SK-N-SH (cell line): ENCODE measurements at regions not wholly inside any gene's neighbourhood (a gene's known extent, or its start where the extent isn't known, plus 50 kb on each side); places are given as distances from the start of the nearest gene placed in this dataset.

Experiments
- CTCF ChIA-PET: fragments of 300-600, 350-600 bp; formaldehyde crosslinking; extraction: SDS; loops from one replicate; lab custom pipeline; 2021; lab: Yijun Ruan, JAX
- POLR2A ChIA-PET: fragments of 350-600 bp; sonication (Branson Sonifier 250); formaldehyde crosslinking; extraction: SDS; loops from one replicate; lab custom pipeline; 2020; ENCODE audit warnings: antibody characterized with exemption, inconsistent platforms; lab: Yijun Ruan, JAX
- DNase-seq: peaks from one replicate; pipeline ENCODE4 v3.0.0; 2012
- H2AFZ ChIP-seq: fragments of 200-600 bp; sonication (generic); 2 replicates; pipeline ENCODE4 v1.8.1; 2016; ENCODE audit warnings: antibody characterized with exemption, mild to moderate bottlenecking, low read depth
- H3F3A ChIP-seq: fragments of 200-600 bp; sonication (generic); replicated peaks from 2 replicates; pipeline ENCODE3; 2016; ENCODE audit warnings: antibody characterized with exemption, mild to moderate bottlenecking; ENCODE audit not compliant: insufficient read depth
- H3K27ac ChIP-seq, 2 experiments: fragments of 200-500 bp in 1 of 2; fragments of 200-600 bp in 1 of 2; sonication (Bioruptor generic) in 1 of 2; sonication (generic), shearing (Covaris generic) in 1 of 2; 2 replicates each; pipeline versions ENCODE4 v1.5.1 to v1.6.1; 2014 to 2016; ENCODE audit warnings: low read depth in 2 of 2, inconsistent platforms in 1 of 2, low read length in 1 of 2, mild to moderate bottlenecking in 1 of 2, mixed read lengths in 1 of 2
- H3K27me3 ChIP-seq: fragments of 200-600 bp; sonication (generic), shearing (Covaris generic); 2 replicates; pipeline ENCODE4 v1.6.1; 2016; ENCODE audit warnings: mixed run types; ENCODE audit not compliant: insufficient read depth
- H3K36me3 ChIP-seq, 2 experiments: fragments of 200-500 bp in 1 of 2; fragments of 200-600 bp in 1 of 2; sonication (Bioruptor generic) in 1 of 2; sonication (generic) in 1 of 2; replicated peaks in 1 of 2; 2 replicates each; pipeline versions ENCODE3 to v1.5.1; 2014 to 2016; ENCODE audit warnings: low read length in 1 of 2, mild to moderate bottlenecking in 1 of 2; ENCODE audit not compliant: insufficient read depth in 2 of 2, control insufficient read depth in 1 of 2
- H3K4me1 ChIP-seq, 2 experiments: fragments of 200-500 bp in 1 of 2; fragments of 200-600 bp in 1 of 2; sonication (Bioruptor generic) in 1 of 2; sonication (generic), shearing (Covaris generic) in 1 of 2; 2 replicates each; pipeline versions ENCODE4 v1.5.1 to v1.6.1; 2014 to 2016; ENCODE audit warnings: low read depth in 1 of 2, low read length in 1 of 2, mixed run types in 1 of 2; ENCODE audit not compliant: insufficient read depth in 2 of 2, control insufficient read depth in 1 of 2
- H3K4me2 ChIP-seq: fragments of 200-600 bp; sonication (generic), shearing (Covaris generic); 2 replicates; pipeline ENCODE4 v1.6.1; 2017; ENCODE audit warnings: mixed run types
- H3K4me3 ChIP-seq, 2 experiments: fragments of 200-500 bp in 1 of 2; fragments of 200-600 bp in 1 of 2; sonication (Bioruptor generic) in 1 of 2; sonication (generic), shearing (Covaris generic) in 1 of 2; 2 replicates each; pipeline versions ENCODE4 v1.5.1 to v1.8.1; 2014 to 2016; ENCODE audit warnings: low read depth in 2 of 2, inconsistent platforms in 1 of 2, low read length in 1 of 2, mild to moderate bottlenecking in 1 of 2, mixed read lengths in 1 of 2, moderate library complexity in 1 of 2
- H3K79me2 ChIP-seq: fragments of 200-600 bp; sonication (generic); 2 replicates; pipeline ENCODE4 v1.8.1; 2017; ENCODE audit warnings: mild to moderate bottlenecking; ENCODE audit not compliant: insufficient read depth
- H3K9ac ChIP-seq: fragments of 200-600 bp; sonication (generic); 2 replicates; pipeline ENCODE4 v1.6.1; 2017; ENCODE audit warnings: mixed run types
- H3K9me2 ChIP-seq: fragments of 200-600 bp; sonication (generic); 2 replicates; pipeline ENCODE4 v1.6.1; 2017; ENCODE audit warnings: mixed run types
- H3K9me3 ChIP-seq: fragments of 200-600 bp; sonication (generic); 2 replicates; pipeline ENCODE4 v1.6.1; 2017; ENCODE audit warnings: mixed run types, mild to moderate bottlenecking, moderate library complexity
- H4K20me1 ChIP-seq: fragments of 200-600 bp; sonication (generic); 2 replicates; pipeline ENCODE4 v1.6.1; 2017; ENCODE audit warnings: mild to moderate bottlenecking, mixed run types; ENCODE audit not compliant: insufficient read depth
- CHD2 ChIP-seq: fragments of 150-350 bp; IDR thresholded peaks from 2 replicates; pipeline ENCODE4 v1.6.1; 2018; ENCODE audit warnings: low read length; ENCODE audit not compliant: partially characterized antibody
- ELF1 ChIP-seq: IDR thresholded peaks from 2 replicates; pipeline ENCODE4 v1.4.0; 2012
- FOSL2 ChIP-seq: IDR thresholded peaks from 2 replicates; pipeline ENCODE4 v1.4.0; 2012; ENCODE audit warnings: low read depth, mild to moderate bottlenecking, moderate library complexity, borderline replicate concordance
- FOXJ3 ChIP-seq: sonication (generic); formaldehyde crosslinking; IDR thresholded peaks from 2 replicates; pipeline ENCODE4 v1.5.1; 2020; ENCODE audit warnings: mild to moderate bottlenecking, missing genetic modification reagents
- GATA2 ChIP-seq: sonication (generic); formaldehyde crosslinking; IDR thresholded peaks from 2 replicates; pipeline ENCODE4 v1.5.0; 2020; ENCODE audit warnings: mild to moderate bottlenecking, missing genetic modification reagents
- JUND ChIP-seq: IDR thresholded peaks from 2 replicates; pipeline ENCODE4 v1.4.0; 2012
- MEF2A ChIP-seq: IDR thresholded peaks from 2 replicates; pipeline ENCODE4 v1.4.0; 2012; ENCODE audit warnings: low read depth, borderline replicate concordance
- MXI1 ChIP-seq: IDR thresholded peaks from 2 replicates; pipeline ENCODE4 v1.6.1; 2012; ENCODE audit warnings: mild to moderate bottlenecking, low read depth, low read length, improper control_type of control experiment
- NFIC ChIP-seq: IDR thresholded peaks from 2 replicates; pipeline ENCODE4 v1.4.0; 2012; ENCODE audit warnings: borderline replicate concordance
- POLR2AphosphoS5 ChIP-seq: IDR thresholded peaks from 2 replicates; pipeline ENCODE4 v1.6.1; 2012; ENCODE audit warnings: low read depth, low read length
- RAD21 ChIP-seq: IDR thresholded peaks from 2 replicates; pipeline ENCODE4 v1.6.1; 2012; ENCODE audit warnings: mild to moderate bottlenecking, low read length
- RFX5 ChIP-seq: IDR thresholded peaks from 2 replicates; pipeline ENCODE4 v1.6.1; 2012; ENCODE audit warnings: mild to moderate bottlenecking, improper control_type of control experiment, low read length
- RXRA ChIP-seq: IDR thresholded peaks from 2 replicates; pipeline ENCODE4 v1.4.0; 2012; ENCODE audit warnings: low read depth, mild to moderate bottlenecking, borderline replicate concordance
- SIN3A ChIP-seq: IDR thresholded peaks from 2 replicates; pipeline ENCODE4 v1.6.1; 2012; ENCODE audit warnings: low read depth, mild to moderate bottlenecking, low read length, moderate library complexity, borderline replicate concordance
- SMC3 ChIP-seq: IDR thresholded peaks from 2 replicates; pipeline ENCODE4 v1.6.1; 2012; ENCODE audit warnings: low read depth, low read length, improper control_type of control experiment
- TAF1 ChIP-seq: IDR thresholded peaks from 2 replicates; pipeline ENCODE4 v1.6.1; 2012; ENCODE audit warnings: low read depth, mild to moderate bottlenecking, low read length, moderate library complexity, borderline replicate concordance
- TCF12 ChIP-seq: IDR thresholded peaks from 2 replicates; pipeline ENCODE4 v1.4.0; 2012
- TEAD4 ChIP-seq: IDR thresholded peaks from 2 replicates; pipeline ENCODE4 v1.4.0; 2012; ENCODE audit warnings: mild to moderate bottlenecking, borderline replicate concordance; ENCODE audit not compliant: insufficient read depth
- WGBS: methylation state at CpG from one replicate; pipeline ENCODE4 v1.1.6; 2017; ENCODE audit warnings: low lambda C conversion rate; 5-methylcytosine and 5-hydroxymethylcytosine counted together
- TF ChIP-seq, protein P1 (sequence below): IDR thresholded peaks from 2 replicates; pipeline ENCODE4 v1.6.1; 2012; ENCODE audit warnings: mild to moderate bottlenecking, low read depth, low read length, moderate library complexity
- TF ChIP-seq, protein P2 (sequence below): IDR thresholded peaks from 2 replicates; pipeline ENCODE4 v1.4.0; 2012; ENCODE audit warnings: low read depth, borderline replicate concordance

DNA sequence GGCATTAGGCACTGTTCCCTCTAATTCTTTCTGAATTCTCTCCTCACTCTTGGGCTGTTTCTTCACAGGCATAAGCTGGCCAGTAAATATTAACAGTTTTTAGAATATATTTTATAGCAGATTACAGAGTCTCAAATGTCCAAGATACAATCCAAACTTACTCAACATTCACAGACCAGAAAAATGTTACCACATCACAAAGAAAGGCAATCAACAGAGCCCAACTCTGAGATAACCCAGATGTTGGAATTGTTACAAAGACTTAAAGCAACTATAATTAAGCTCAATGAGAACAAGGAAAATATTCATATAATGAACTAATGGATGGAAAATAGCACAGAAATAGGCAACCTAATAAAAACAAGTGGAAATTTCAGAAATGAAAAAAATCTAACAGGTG, 401.1 kb upstream of the RGMB start:
- Histone ChIP-seq H3K9me3 (0 out of 2 replicates have a peak, but pooled peaks cover 6% of the 10 kb centered on the region), H2AFZ (no peak overlapping the region), H3F3A (no peaks in the 10 kb centered on the region), H3K27me3 (no peaks in the 10 kb centered on the region), H3K27ac (no peak overlapping the region), H3K9me2 (no peaks in the 10 kb centered on the region), H4K20me1 (no peaks in the 10 kb centered on the region), H3K9ac (no peak overlapping the region), H3K79me2 (no peaks in the 10 kb centered on the region), H3K4me2 (no peak overlapping the region), H3K4me1 (no peaks in the 10 kb centered on the region), H3K4me3 (no peak overlapping the region), H3K36me3 (no peaks in the 10 kb centered on the region)
- POLR2A ChIA-PET, result no interaction called here
- no peak for DNase-seq
- TF ChIP-seq FOXJ3 (CRISPR knock-in tag) (no peak), TEAD4 (no peak), SMC3 (no peak), JUND (no peak), TAF1 (no peak), FOSL2 (no peak)
- TF ChIP-seq, protein P1, sequence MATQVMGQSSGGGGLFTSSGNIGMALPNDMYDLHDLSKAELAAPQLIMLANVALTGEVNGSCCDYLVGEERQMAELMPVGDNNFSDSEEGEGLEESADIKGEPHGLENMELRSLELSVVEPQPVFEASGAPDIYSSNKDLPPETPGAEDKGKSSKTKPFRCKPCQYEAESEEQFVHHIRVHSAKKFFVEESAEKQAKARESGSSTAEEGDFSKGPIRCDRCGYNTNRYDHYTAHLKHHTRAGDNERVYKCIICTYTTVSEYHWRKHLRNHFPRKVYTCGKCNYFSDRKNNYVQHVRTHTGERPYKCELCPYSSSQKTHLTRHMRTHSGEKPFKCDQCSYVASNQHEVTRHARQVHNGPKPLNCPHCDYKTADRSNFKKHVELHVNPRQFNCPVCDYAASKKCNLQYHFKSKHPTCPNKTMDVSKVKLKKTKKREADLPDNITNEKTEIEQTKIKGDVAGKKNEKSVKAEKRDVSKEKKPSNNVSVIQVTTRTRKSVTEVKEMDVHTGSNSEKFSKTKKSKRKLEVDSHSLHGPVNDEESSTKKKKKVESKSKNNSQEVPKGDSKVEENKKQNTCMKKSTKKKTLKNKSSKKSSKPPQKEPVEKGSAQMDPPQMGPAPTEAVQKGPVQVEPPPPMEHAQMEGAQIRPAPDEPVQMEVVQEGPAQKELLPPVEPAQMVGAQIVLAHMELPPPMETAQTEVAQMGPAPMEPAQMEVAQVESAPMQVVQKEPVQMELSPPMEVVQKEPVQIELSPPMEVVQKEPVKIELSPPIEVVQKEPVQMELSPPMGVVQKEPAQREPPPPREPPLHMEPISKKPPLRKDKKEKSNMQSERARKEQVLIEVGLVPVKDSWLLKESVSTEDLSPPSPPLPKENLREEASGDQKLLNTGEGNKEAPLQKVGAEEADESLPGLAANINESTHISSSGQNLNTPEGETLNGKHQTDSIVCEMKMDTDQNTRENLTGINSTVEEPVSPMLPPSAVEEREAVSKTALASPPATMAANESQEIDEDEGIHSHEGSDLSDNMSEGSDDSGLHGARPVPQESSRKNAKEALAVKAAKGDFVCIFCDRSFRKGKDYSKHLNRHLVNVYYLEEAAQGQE, result no peak
- TF ChIP-seq, protein P2, sequence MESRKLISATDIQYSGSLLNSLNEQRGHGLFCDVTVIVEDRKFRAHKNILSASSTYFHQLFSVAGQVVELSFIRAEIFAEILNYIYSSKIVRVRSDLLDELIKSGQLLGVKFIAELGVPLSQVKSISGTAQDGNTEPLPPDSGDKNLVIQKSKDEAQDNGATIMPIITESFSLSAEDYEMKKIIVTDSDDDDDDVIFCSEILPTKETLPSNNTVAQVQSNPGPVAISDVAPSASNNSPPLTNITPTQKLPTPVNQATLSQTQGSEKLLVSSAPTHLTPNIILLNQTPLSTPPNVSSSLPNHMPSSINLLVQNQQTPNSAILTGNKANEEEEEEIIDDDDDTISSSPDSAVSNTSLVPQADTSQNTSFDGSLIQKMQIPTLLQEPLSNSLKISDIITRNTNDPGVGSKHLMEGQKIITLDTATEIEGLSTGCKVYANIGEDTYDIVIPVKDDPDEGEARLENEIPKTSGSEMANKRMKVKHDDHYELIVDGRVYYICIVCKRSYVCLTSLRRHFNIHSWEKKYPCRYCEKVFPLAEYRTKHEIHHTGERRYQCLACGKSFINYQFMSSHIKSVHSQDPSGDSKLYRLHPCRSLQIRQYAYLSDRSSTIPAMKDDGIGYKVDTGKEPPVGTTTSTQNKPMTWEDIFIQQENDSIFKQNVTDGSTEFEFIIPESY, result no peak
- CTCF ChIA-PET, result no interaction called here

DNA sequence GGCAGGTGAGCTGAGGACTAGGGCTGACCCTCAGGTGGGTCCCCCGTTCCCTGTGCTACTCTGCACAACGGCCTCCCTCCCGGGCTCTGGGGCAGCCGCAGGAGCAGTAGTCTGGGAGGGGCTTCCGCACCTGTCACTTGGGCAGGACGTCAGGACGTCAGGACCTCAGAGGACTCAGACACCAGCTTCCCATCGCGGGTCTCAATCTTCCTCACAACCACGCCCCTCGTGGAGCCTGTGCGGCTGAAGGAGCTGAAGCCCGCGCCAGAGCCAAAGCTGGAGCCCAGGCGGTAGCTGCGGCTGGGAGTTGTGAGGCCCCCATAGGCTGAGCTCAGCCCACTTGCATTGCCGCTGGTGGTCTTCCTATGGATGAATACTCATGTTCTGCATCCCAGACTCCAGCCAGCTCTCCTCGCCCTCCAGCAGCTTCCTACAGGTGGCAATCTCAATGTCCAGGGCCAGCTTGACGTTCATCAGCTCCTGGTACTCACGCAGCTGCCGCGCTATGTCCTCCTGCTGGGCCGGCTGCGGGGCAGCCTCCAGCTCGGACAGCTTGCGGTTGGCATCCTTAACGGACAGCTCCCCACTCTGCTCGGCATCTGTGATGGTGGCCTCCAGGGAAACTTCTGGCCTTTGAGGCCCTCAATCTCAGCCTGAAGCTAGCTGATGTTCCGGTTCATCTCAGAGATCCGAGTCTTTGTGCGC, 381.4 kb upstream of the RGMB start:
- ChIA-PET CTCF (interaction anchor here (1.2 kb wide), 1 partner anchor 11 kb away, joined by 3 read pairs; no protein-coding TSS in a partner anchor), POLR2A (no interaction called here)
- Histone ChIP-seq H3K27me3 (no peaks in the 10 kb centered on the region), H3K9me2 (no peaks in the 10 kb centered on the region), H2AFZ (no peak overlapping the region), H3K27ac (no peak overlapping the region), H3F3A (no peaks in the 10 kb centered on the region), H3K79me2 (no peaks in the 10 kb centered on the region), H3K4me2 (no peak overlapping the region), H3K36me3 (no peaks in the 10 kb centered on the region), H3K9ac (no peak overlapping the region), H3K4me3 (no peak overlapping the region), H4K20me1 (no peaks in the 10 kb centered on the region), H3K9me3 (no peaks in the 10 kb centered on the region), H3K4me1 (no peaks in the 10 kb centered on the region)
- DNase-seq, result no peak
- 91% methylated on average over 19 of the region's 31 CpGs for WGBS
- no peak for TF ChIP-seq MEF2A
- TF ChIP-seq GATA2 (CRISPR knock-in tag), result no peak
- TF ChIP-seq JUND, result no peak
- no peak for TF ChIP-seq FOXJ3 (CRISPR knock-in tag)
- no peak for TF ChIP-seq RFX5
- TF ChIP-seq, protein P1, result no peak
- no peak for TF ChIP-seq TEAD4
- no peak for TF ChIP-seq POLR2AphosphoS5
- no peak for TF ChIP-seq ELF1
- no peak for TF ChIP-seq CHD2
- no peak for TF ChIP-seq SMC3
- TF ChIP-seq RXRA, result no peak
- TF ChIP-seq RAD21, result no peak
- no peak for TF ChIP-seq MXI1
- TF ChIP-seq TCF12, result no peak
- TF ChIP-seq NFIC, result no peak
- no peak for TF ChIP-seq SIN3A
